ENCODE measurements at regions not wholly inside any gene's neighbourhood (a gene's known extent, or its start where the extent isn't known, plus 50 kb on each side); places are given as distances from the start of the nearest gene placed in this dataset.

GRCh38 chr17:33765871-33766270 lies 472.8 kb upstream of the ASIC2 start:
- H3K9me3 Mint-ChIP-seq = no peaks in the 10 kb centered on the region
- no peak overlapping the region for H3K4me3 Mint-ChIP-seq
- no peak for ATAC-seq (replicated peaks; ENCODE audit: extremely low read depth, poor library complexity, severe bottlenecking)
- no peaks in the 10 kb centered on the region for H3K4me1 Mint-ChIP-seq
- DNase-seq (ENCODE audit: low spot score in 2 of 2) = no peak
- peaks cover 54% of the 10 kb centered on the region for H3K27me3 Mint-ChIP-seq
- no peak overlapping the region for H3K27ac Mint-ChIP-seq (ENCODE audit: low read depth)
- H3K36me3 Mint-ChIP-seq (ENCODE audit: insufficient read depth) = peaks cover 2% of the 10 kb centered on the region

- H3K9me3 Mint-ChIP-seq = no peaks in the 10 kb centered on the region
- H3K4me3 Mint-ChIP-seq = no peak overlapping the region
- H3K36me3 Mint-ChIP-seq (ENCODE audit: insufficient read depth) = peaks cover 2% of the 10 kb centered on the region
- no peaks in the 10 kb centered on the region for H3K4me1 Mint-ChIP-seq
- ATAC-seq (replicated peaks; ENCODE audit: extremely low read depth, poor library complexity, severe bottlenecking) (no peak), DNase-seq (ENCODE audit: low spot score in 2 of 2) (no peak)
- no peak overlapping the region for H3K27ac Mint-ChIP-seq (ENCODE audit: low read depth)
- peaks cover 58% of the 10 kb centered on the region for H3K27me3 Mint-ChIP-seq
Measured at GRCh38 chr17:33766721-33767120, 473.6 kb upstream of the ASIC2 start.

GRCh38 chr17:33769066-33769465 lies 476.0 kb upstream of the ASIC2 start:
- DNase-seq (ENCODE audit: low spot score in 2 of 2) = no peak
- Mint-ChIP-seq H3K4me3 (no peak overlapping the region), H3K9me3 (no peaks in the 10 kb centered on the region), H3K4me1 (no peaks in the 10 kb centered on the region), H3K27ac (ENCODE audit: low read depth) (no peak overlapping the region), H3K36me3 (ENCODE audit: insufficient read depth) (no peaks in the 10 kb centered on the region), H3K27me3 (peaks cover 52% of the 10 kb centered on the region)
- no peak for ATAC-seq (replicated peaks; ENCODE audit: extremely low read depth, poor library complexity, severe bottlenecking)

DNA sequence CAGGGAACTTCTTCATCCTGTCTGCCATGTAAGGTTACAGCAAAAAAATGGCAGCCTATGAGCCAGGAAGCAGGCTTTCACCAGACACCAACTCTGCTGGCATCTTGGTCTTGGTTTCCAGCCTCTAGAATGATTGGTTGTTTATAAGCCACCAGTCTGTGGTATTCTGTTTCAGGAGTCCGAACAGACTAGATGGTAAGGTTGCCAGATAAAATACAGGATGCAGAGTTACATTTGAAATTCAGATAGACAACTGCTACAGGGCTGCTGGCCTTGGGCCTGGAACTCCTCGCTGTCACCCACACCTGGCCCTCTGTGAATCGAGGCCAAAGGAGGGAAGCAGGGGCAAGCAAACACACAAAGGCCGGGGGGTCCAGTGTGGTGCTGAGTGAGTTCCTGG lies 478.8 kb upstream of the CCL2 start:
- Mint-ChIP-seq H3K36me3 (ENCODE audit: insufficient read depth) (peaks cover 3% of the 10 kb centered on the region), H3K9me3 (no peaks in the 10 kb centered on the region), H3K27me3 (peaks cover 62% of the 10 kb centered on the region), H3K27ac (ENCODE audit: low read depth) (no peak overlapping the region), H3K4me1 (no peaks in the 10 kb centered on the region), H3K4me3 (no peak overlapping the region)
- no peak for DNase-seq (ENCODE audit: low spot score in 2 of 2)
- no peak for ATAC-seq (replicated peaks; ENCODE audit: extremely low read depth, poor library complexity, severe bottlenecking)

- Mint-ChIP-seq H3K9me3 (no peaks in the 10 kb centered on the region), H3K36me3 (ENCODE audit: insufficient read depth) (peaks cover 3% of the 10 kb centered on the region), H3K27ac (ENCODE audit: low read depth) (no peak overlapping the region), H3K27me3 (peaks cover 62% of the 10 kb centered on the region), H3K4me1 (no peaks in the 10 kb centered on the region), H3K4me3 (no peak overlapping the region)
- DNase-seq (ENCODE audit: low spot score in 2 of 2) (no peak), ATAC-seq (replicated peaks; ENCODE audit: extremely low read depth, poor library complexity, severe bottlenecking) (no peak)
Measured at GRCh38 chr17:33776903-33777302, 478.2 kb upstream of the CCL2 start.

GRCh38 chr17:33777674-33778073 lies 477.4 kb upstream of the CCL2 start:
- no peaks in the 10 kb centered on the region for H3K9me3 Mint-ChIP-seq
- no peak overlapping the region for H3K27ac Mint-ChIP-seq (ENCODE audit: low read depth)
- H3K4me1 Mint-ChIP-seq = no peaks in the 10 kb centered on the region

DNA sequence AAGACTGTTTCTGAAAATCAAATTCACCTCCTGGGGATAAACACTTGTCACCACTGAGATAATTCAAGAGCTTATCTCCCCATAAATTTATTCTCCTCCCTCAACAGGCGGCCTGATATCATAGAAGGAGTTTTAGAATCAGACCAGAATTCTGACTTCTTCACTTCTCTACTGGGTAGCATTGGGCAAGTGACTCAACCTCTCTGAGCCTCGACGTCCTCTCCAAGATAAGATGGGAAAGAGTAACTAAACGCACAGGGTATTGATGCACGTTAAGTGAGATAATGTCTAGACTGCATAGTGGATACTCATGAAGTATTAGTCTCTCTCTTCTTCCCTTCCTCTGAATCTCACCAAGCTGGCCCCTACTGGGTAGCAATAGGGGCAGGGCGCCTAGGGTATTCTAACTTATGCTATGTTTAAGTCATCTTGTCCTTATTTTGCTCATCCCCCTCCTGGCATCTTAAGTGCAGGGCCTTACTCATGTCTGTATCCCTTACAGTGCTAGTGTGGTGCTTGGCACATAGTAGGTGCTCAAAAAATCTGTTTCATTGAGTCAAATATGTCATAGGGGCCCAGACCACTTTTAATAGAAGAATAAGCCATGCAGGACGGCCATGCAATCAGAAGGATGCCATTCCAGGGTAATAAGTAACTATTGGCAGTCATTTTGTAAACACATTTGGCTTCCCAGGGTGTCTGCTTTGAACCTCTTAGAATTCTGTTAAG lies 476.4 kb upstream of the CCL2 start:
- Mint-ChIP-seq H3K27me3 (peaks cover 68% of the 10 kb centered on the region), H3K9me3 (no peaks in the 10 kb centered on the region), H3K36me3 (ENCODE audit: insufficient read depth) (peaks cover 3% of the 10 kb centered on the region), H3K4me3 (no peak overlapping the region), H3K27ac (ENCODE audit: low read depth) (no peak overlapping the region), H3K4me1 (no peaks in the 10 kb centered on the region)
- DNase-seq (ENCODE audit: low spot score in 2 of 2) (no peak), ATAC-seq (replicated peaks; ENCODE audit: extremely low read depth, poor library complexity, severe bottlenecking) (no peak)

More at GRCh38 chr17:33777674-33778073, 477.4 kb upstream of the CCL2 start:
- ATAC-seq (replicated peaks; ENCODE audit: extremely low read depth, poor library complexity, severe bottlenecking) (no peak), DNase-seq (ENCODE audit: low spot score in 2 of 2) (no peak)
- Mint-ChIP-seq H3K4me3 (no peak overlapping the region), H3K36me3 (ENCODE audit: insufficient read depth) (peaks cover 3% of the 10 kb centered on the region), H3K27me3 (peaks cover 62% of the 10 kb centered on the region)

- Mint-ChIP-seq H3K27ac (ENCODE audit: low read depth) (no peak overlapping the region), H3K4me1 (no peaks in the 10 kb centered on the region), H3K9me3 (no peaks in the 10 kb centered on the region), H3K27me3 (peaks cover 63% of the 10 kb centered on the region), H3K4me3 (no peak overlapping the region), H3K36me3 (ENCODE audit: insufficient read depth) (peaks cover 3% of the 10 kb centered on the region)
- ATAC-seq (replicated peaks; ENCODE audit: extremely low read depth, poor library complexity, severe bottlenecking) (no peak), DNase-seq (ENCODE audit: low spot score in 2 of 2) (no peak)
Measured at GRCh38 chr17:33779234-33779591, 475.9 kb upstream of the CCL2 start.

GRCh38 chr17:33785281-33785680 lies 469.8 kb upstream of the CCL2 start:
- Mint-ChIP-seq H3K27ac (ENCODE audit: low read depth) (no peak overlapping the region), H3K4me3 (no peak overlapping the region), H3K9me3 (no peaks in the 10 kb centered on the region), H3K36me3 (ENCODE audit: insufficient read depth) (no peaks in the 10 kb centered on the region), H3K4me1 (no peaks in the 10 kb centered on the region), H3K27me3 (peaks cover 69% of the 10 kb centered on the region)
- ATAC-seq (replicated peaks; ENCODE audit: extremely low read depth, poor library complexity, severe bottlenecking) (no peak), DNase-seq (ENCODE audit: low spot score in 2 of 2) (no peak)

DNA sequence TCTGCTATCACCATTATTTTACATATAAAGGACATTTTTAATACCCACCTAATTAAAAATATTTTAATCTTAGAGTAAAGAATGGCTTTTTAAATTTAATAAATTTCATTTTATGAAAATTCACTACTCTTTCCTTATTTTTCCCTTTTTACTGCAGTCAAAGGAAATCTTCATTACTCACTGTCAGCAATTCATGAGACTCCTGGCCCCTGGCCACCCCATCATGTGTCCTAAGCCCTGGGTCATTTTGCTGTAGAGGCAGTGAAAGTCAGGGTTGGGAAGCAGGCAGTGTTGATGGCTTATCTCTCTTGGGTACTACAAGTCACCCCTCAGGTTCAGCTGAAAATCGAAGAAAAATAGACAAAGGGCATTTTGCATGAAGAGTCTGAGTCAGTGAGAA lies 468.6 kb upstream of the CCL2 start:
- no peaks in the 10 kb centered on the region for H3K4me1 Mint-ChIP-seq
- H3K9me3 Mint-ChIP-seq = no peaks in the 10 kb centered on the region
- DNase-seq (ENCODE audit: low spot score in 2 of 2) = no peak

GRCh38 chr17:33789658-33790057 lies 465.4 kb upstream of the CCL2 start:
- H3K36me3 Mint-ChIP-seq (ENCODE audit: insufficient read depth) = no peaks in the 10 kb centered on the region
- peaks cover 58% of the 10 kb centered on the region for H3K27me3 Mint-ChIP-seq
- DNase-seq (ENCODE audit: low spot score in 2 of 2) (no peak), ATAC-seq (replicated peaks; ENCODE audit: extremely low read depth, poor library complexity, severe bottlenecking) (no peak)
- no peaks in the 10 kb centered on the region for H3K4me1 Mint-ChIP-seq
- H3K27ac Mint-ChIP-seq (ENCODE audit: low read depth) = no peak overlapping the region
- no peak overlapping the region for H3K4me3 Mint-ChIP-seq
- H3K9me3 Mint-ChIP-seq = no peaks in the 10 kb centered on the region

More for the DNA sequence above, 468.6 kb upstream of the CCL2 start:
- Mint-ChIP-seq H3K36me3 (ENCODE audit: insufficient read depth) (no peaks in the 10 kb centered on the region), H3K27me3 (peaks cover 67% of the 10 kb centered on the region), H3K27ac (ENCODE audit: low read depth) (no peak overlapping the region), H3K4me3 (no peak overlapping the region)
- no peak for ATAC-seq (replicated peaks; ENCODE audit: extremely low read depth, poor library complexity, severe bottlenecking)

DNA sequence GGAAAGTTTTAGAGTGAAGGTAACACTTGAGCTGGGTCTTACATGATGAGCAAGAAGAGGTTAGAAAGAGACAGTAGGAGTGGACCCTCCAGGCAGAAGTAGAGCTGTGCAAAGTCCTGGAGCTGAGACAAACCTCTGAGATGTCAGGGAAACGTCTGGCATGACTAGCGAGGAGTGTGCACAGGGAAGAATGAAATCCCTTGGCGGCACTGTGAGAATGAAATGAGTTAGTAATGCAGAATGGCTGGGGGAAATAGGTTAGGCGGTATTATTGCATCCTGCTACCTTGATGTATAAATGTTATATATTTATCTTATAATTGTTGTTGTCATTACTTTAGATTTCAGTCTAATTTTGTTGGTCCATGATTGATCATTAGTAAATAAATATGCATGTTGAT lies 457.9 kb upstream of the CCL2 start:
- Mint-ChIP-seq H3K9me3 (no peaks in the 10 kb centered on the region), H3K27me3 (peaks cover 49% of the 10 kb centered on the region), H3K4me1 (no peaks in the 10 kb centered on the region), H3K36me3 (ENCODE audit: insufficient read depth) (peaks cover 2% of the 10 kb centered on the region), H3K27ac (ENCODE audit: low read depth) (no peak overlapping the region), H3K4me3 (no peak overlapping the region)
- DNase-seq (ENCODE audit: low spot score in 2 of 2) (no peak), ATAC-seq (replicated peaks; ENCODE audit: extremely low read depth, poor library complexity, severe bottlenecking) (no peak)

- H3K36me3 Mint-ChIP-seq (ENCODE audit: insufficient read depth) = peaks cover 2% of the 10 kb centered on the region
- ATAC-seq (replicated peaks; ENCODE audit: extremely low read depth, poor library complexity, severe bottlenecking) (no peak), DNase-seq (ENCODE audit: low spot score in 2 of 2) (no peak)
- peaks cover 58% of the 10 kb centered on the region for H3K27me3 Mint-ChIP-seq
- no peak overlapping the region for H3K27ac Mint-ChIP-seq (ENCODE audit: low read depth)
- H3K9me3 Mint-ChIP-seq = no peaks in the 10 kb centered on the region
- H3K4me1 Mint-ChIP-seq = no peaks in the 10 kb centered on the region
- H3K4me3 Mint-ChIP-seq = no peak overlapping the region
Measured at GRCh38 chr17:33798308-33798707, 456.8 kb upstream of the CCL2 start.
